HAP-1 (cell line): ENCODE measurements at regions not wholly inside any gene's neighbourhood (a gene's known extent, or its start where the extent isn't known, plus 50 kb on each side); places are given as distances from the start of the nearest gene placed in this dataset.
"Not testable (repeated sequence)": the region's sequence is repeated elsewhere in the genome, so short reads cannot be mapped to it uniquely, and the experiment has no call there.

Source experiments
- DNase-seq, 2 experiments: peaks; one replicate each; pipeline ENCODE4 v3.0.0-alpha.2; 2016 to 2020; ENCODE audit warnings: low spot score in 2 of 2
- H3K27me3 ChIP-seq: fragments of 250-450 bp; sonication (Bioruptor Pico); 2 replicates; pipeline ENCODE4 v1.5.1; 2020; ENCODE audit warnings: low read depth, mild to moderate bottlenecking, moderate library complexity
- H3K36me3 ChIP-seq: fragments of 250-450 bp; sonication (Bioruptor Pico); replicated peaks from 2 replicates; pipeline ENCODE4 v1.5.1; 2020; ENCODE audit warnings: mild to moderate bottlenecking
- H3K4me1 ChIP-seq: fragments of 250-450 bp; sonication (Bioruptor Pico); 2 replicates; pipeline ENCODE4 v1.5.1; 2020; ENCODE audit warnings: mild to moderate bottlenecking
- H3K4me3 ChIP-seq: fragments of 250-450 bp; sonication (Bioruptor Pico); 2 replicates; pipeline ENCODE4 v1.5.1; 2020; ENCODE audit warnings: mild to moderate bottlenecking, moderate library complexity
- H3K9me3 ChIP-seq: fragments of 250-450 bp; sonication (Bioruptor Pico); 2 replicates; pipeline ENCODE4 v1.5.1; 2020; ENCODE audit warnings: mild to moderate bottlenecking, moderate library complexity
- in situ Hi-C: fragments of 300-500 bp; cut with MboI; formaldehyde crosslinking; loops from 3 replicates; pipeline ENCODE4 v1.14.3; 2020; ENCODE audit warnings: low sequenced_read_pairs, inconsistent platforms, mixed read lengths

GRCh38 chr13:54241719-54242118 is 1213.1 kb downstream of the OLFM4 start:
- peak in 1 of 2 experiments; percentile 44 for DNase-seq
- Histone ChIP-seq H3K36me3 (no peaks in the 10 kb centered on the region), H3K4me1 (no peaks in the 10 kb centered on the region), H3K27me3 (no peaks in the 10 kb centered on the region), H3K4me3 (no peak overlapping the region), H3K9me3 (no peaks in the 10 kb centered on the region)
- in situ Hi-C loops: no loop called here

- in situ Hi-C loops: no loop called here
- no peaks in the 10 kb centered on the region for H3K27me3 ChIP-seq
- no peaks in the 10 kb centered on the region for H3K9me3 ChIP-seq
Observed at GRCh38 chr13:54248306-54248705, 1219.7 kb downstream of the OLFM4 start.

GRCh38 chr13:54261856-54262255 is 1233.2 kb downstream of the OLFM4 start:
- Histone ChIP-seq H3K36me3 (no peaks in the 10 kb centered on the region), H3K27me3 (no peaks in the 10 kb centered on the region), H3K4me1 (peaks cover 5% of the 10 kb centered on the region), H3K9me3 (peaks cover 9% of the 10 kb centered on the region; the same call in 1 of the 2 replicates), H3K4me3 (no peak overlapping the region)
- no peak for DNase-seq
- in situ Hi-C loops: no loop called here

More at GRCh38 chr13:54248306-54248705, 1219.7 kb downstream of the OLFM4 start:
- Histone ChIP-seq H3K4me1 (no peaks in the 10 kb centered on the region), H3K4me3 (no peak overlapping the region), H3K36me3 (no peaks in the 10 kb centered on the region)
- no peak for DNase-seq

DNA sequence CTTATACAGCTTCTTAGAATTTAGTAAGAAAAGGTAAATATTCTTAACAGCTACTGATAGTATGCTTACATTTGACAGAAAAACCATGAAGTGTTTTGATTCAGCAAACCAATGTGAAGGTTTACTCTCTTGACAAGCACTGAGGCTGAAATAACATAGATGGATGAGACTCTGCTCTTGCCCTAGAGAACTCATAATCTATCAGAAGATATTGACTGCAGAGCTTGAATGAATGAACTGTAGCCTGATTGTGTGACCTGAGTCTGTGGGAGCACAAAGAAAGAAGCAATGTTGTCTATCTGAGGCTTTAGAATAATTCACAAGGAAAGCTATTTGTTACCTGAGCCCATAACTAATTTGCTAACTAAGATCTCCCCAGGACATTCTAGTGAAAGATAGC is 1235.3 kb downstream of the OLFM4 start:
- in situ Hi-C loops: no loop called here
- DNase-seq: no peak
- Histone ChIP-seq H3K4me3 (no peak overlapping the region), H3K36me3 (no peaks in the 10 kb centered on the region), H3K4me1 (peaks cover 16% of the 10 kb centered on the region), H3K9me3 (peaks cover 11% of the 10 kb centered on the region; the same call in 1 of the 2 replicates), H3K27me3 (no peaks in the 10 kb centered on the region)

- in situ Hi-C loops, H3K4me3 ChIP-seq, H3K27me3 ChIP-seq, H3K36me3 ChIP-seq: not testable (repeated sequence)
- Histone ChIP-seq H3K4me1 (peaks cover 16% of the 10 kb centered on the region), H3K9me3 (peaks cover 11% of the 10 kb centered on the region; the same call in 1 of the 2 replicates)
- peak; percentile 68 to 83 for DNase-seq
Observed at GRCh38 chr13:54267253-54267668, 1238.6 kb downstream of the OLFM4 start.

GRCh38 chr13:54268013-54268695 is 1239.5 kb downstream of the OLFM4 start:
- in situ Hi-C loops, H3K4me3 ChIP-seq: not testable (repeated sequence)

DNA sequence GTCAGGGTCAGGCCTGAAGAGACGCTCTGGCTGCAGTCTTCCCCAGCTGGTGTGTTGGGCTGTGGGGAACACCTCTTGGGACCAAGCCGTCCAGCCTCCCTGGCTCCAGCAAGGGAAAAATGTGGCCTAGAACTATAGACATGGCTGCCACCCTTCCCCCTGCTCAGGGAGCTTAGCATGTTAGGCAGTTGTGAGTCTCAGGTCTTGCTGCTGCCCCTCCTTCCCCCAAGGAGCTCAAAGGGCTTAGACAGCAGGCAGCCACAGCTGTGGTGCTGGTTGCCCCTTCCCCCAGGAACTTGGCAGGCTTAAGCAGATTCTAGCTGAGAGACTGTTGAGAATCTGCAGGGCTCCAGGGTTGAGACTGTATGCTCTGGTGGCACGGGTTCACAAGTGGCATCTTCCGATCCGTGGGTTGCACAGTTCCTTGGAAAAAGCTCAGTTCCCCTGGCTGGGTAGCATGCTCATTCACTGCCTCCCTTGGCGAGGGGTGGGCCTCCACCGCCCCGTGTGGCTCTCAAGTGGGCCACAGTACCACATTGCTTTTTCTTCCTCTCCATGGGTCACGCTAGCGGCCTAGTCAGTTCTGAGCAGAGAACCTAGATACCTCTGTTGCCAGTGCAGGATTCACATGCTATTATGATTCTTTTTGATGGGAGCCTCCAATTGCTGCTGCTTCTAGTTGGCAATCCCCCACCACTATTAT is 1258.6 kb downstream of the OLFM4 start:
- no peak for DNase-seq
- Histone ChIP-seq H3K27me3 (no peaks in the 10 kb centered on the region), H3K9me3 (peaks cover 3% of the 10 kb centered on the region; the same call in 1 of the 2 replicates), H3K4me3 (no peak overlapping the region), H3K4me1 (no peaks in the 10 kb centered on the region), H3K36me3 (no peaks in the 10 kb centered on the region)
- in situ Hi-C loops: no loop called here

More at GRCh38 chr13:54268013-54268695, 1239.5 kb downstream of the OLFM4 start:
- Histone ChIP-seq H3K9me3 (peaks cover 11% of the 10 kb centered on the region; the same call in 1 of the 2 replicates), H3K4me1 (peaks cover 16% of the 10 kb centered on the region)
- not testable (repeated sequence) for H3K36me3 ChIP-seq, H3K27me3 ChIP-seq, DNase-seq

DNA sequence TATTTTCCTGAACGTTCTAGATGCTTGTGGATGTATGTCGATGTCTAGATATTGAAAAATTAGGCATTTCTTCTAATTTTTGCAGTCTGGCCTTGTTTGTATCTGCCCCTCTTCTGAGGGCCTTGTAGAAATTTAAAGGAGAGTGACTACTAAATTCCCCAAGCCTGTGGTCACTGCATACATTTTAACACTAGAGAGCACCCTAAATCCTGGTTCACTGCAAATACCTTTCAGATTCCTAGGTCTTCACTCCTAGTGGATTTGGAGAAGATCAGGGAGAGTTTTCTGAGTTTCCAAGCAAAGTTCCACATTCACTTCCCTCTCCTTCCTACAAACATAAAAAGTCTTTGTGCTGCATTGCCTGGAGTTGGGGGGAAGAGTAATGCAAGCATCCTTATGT is 1272.5 kb downstream of the OLFM4 start:
- Histone ChIP-seq H3K27me3 (no peaks in the 10 kb centered on the region), H3K36me3 (no peaks in the 10 kb centered on the region), H3K9me3 (no peaks in the 10 kb centered on the region; the same call in 1 of the 2 replicates), H3K4me1 (no peaks in the 10 kb centered on the region), H3K4me3 (no peak overlapping the region)
- in situ Hi-C loops: no loop called here
- DNase-seq: no peak

- Histone ChIP-seq H3K36me3 (no peaks in the 10 kb centered on the region), H3K4me1 (no peaks in the 10 kb centered on the region), H3K9me3 (no peaks in the 10 kb centered on the region; the same call in 1 of the 2 replicates), H3K27me3 (no peaks in the 10 kb centered on the region), H3K4me3 (no peak overlapping the region)
- DNase-seq: no peak
- in situ Hi-C loops: no loop called here
Observed at GRCh38 chr13:54305377-54305776, 1276.8 kb downstream of the OLFM4 start.

GRCh38 chr13:54312885-54313284 is 1284.3 kb downstream of the OLFM4 start:
- in situ Hi-C loops: no loop called here
- no peak for DNase-seq

DNA sequence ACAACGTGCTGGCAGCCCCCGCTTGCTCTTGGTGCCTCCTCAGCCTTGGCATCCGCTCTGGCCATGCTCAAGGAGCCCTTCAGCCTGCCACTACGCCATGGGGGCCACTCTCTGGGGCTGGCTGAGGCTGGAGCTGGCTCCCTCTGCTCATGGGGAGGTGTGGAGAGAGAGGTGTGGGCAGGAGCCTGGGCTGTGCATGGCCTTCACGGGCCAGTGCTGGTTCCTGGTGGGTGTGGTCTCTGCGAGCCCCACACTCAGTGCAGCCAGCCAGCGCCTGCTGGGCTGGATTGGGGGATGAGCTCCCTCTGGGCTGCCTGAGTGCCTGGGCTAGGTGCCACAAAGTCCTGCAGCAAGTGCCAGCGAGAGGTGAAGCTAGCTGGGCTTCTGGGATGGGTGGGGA is 1289.1 kb downstream of the OLFM4 start:
- DNase-seq: no peak
- in situ Hi-C loops: no loop called here
- Histone ChIP-seq H3K9me3 (no peaks in the 10 kb centered on the region), H3K4me3 (no peak overlapping the region), H3K36me3 (no peaks in the 10 kb centered on the region), H3K4me1 (peaks cover under 1% of the 10 kb centered on the region), H3K27me3 (no peaks in the 10 kb centered on the region)

More at GRCh38 chr13:54312885-54313284, 1284.3 kb downstream of the OLFM4 start:
- no peaks in the 10 kb centered on the region for H3K27me3 ChIP-seq
- H3K9me3 ChIP-seq: no peaks in the 10 kb centered on the region
- H3K4me3 ChIP-seq: no peak overlapping the region
- H3K4me1 ChIP-seq: no peaks in the 10 kb centered on the region
- no peaks in the 10 kb centered on the region for H3K36me3 ChIP-seq

GRCh38 chr13:54337540-54337939 is 1308.9 kb downstream of the OLFM4 start:
- Histone ChIP-seq H3K36me3 (no peaks in the 10 kb centered on the region), H3K27me3 (no peaks in the 10 kb centered on the region), H3K4me3 (no peak overlapping the region), H3K9me3 (no peaks in the 10 kb centered on the region), H3K4me1 (no peaks in the 10 kb centered on the region)
- DNase-seq: no peak
- in situ Hi-C loops: no loop called here

GRCh38 chr13:54347531-54347930 is 1318.9 kb downstream of the OLFM4 start:
- DNase-seq: no peak
- no peak overlapping the region for H3K4me3 ChIP-seq
- no peaks in the 10 kb centered on the region for H3K9me3 ChIP-seq
- no peaks in the 10 kb centered on the region for H3K36me3 ChIP-seq
- no peaks in the 10 kb centered on the region; the same call in 1 of the 2 replicates for H3K4me1 ChIP-seq
- in situ Hi-C loops: no loop called here
- no peaks in the 10 kb centered on the region for H3K27me3 ChIP-seq

DNA sequence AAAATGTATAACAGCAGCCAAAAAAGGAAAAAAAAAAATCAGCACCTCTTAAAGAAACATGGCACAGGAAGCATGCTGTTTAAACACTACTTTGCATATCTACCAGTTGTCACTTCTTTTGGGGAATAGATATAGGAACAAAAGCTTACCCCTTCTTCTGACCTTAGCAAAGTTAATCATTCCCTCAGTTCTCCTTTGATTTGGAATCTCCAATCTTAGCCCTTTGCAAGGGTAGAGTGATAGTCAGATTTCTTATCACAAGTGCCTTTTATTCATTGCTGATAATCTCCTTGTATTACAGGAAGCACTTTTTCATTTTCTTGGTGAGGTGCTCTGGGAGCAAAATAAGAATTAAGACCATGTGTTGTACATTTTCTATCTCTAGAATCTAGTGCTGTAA is 1327.6 kb downstream of the OLFM4 start:
- no peaks in the 10 kb centered on the region for H3K36me3 ChIP-seq
- DNase-seq: no peak
- H3K4me1 ChIP-seq: peaks cover 20% of the 10 kb centered on the region
- H3K4me3 ChIP-seq: no peak overlapping the region
- no peaks in the 10 kb centered on the region for H3K9me3 ChIP-seq
- in situ Hi-C loops: no loop called here
- H3K27me3 ChIP-seq: no peaks in the 10 kb centered on the region
